HEK293 (cell line): ENCODE measurements at regions not wholly inside any gene's neighbourhood (a gene's known extent, or its start where the extent isn't known, plus 50 kb on each side); places are given as distances from the start of the nearest gene placed in this dataset.

ENCODE experiments used
- GFI1B ChIP-seq: fragments of 450-650 bp; formaldehyde crosslinking; IDR thresholded peaks from 2 replicates; pipeline ENCODE4 v1.5.1; 2016; ENCODE audit warnings: missing biosample characterization, missing genetic modification characterization
- HOXC10 ChIP-seq: sonication (generic); formaldehyde crosslinking; IDR thresholded peaks from 2 replicates; pipeline ENCODE4 v1.8.1; 2023; ENCODE audit warnings: mild to moderate bottlenecking, missing genetic modification reagents
- KLF1 ChIP-seq: fragments of 450-650 bp; formaldehyde crosslinking; IDR thresholded peaks from 2 replicates; pipeline ENCODE4 v1.5.1; 2016; ENCODE audit warnings: missing biosample characterization, missing genetic modification characterization
- OSR2 ChIP-seq: fragments of 450-650 bp; formaldehyde crosslinking; IDR thresholded peaks from 2 replicates; pipeline ENCODE4 v1.5.1; 2016; ENCODE audit warnings: missing biosample characterization, missing genetic modification characterization
- PATZ1 ChIP-seq: fragments of 450-650 bp; formaldehyde crosslinking; IDR thresholded peaks from 2 replicates; pipeline ENCODE4 v1.5.1; 2016; ENCODE audit warnings: missing biosample characterization, missing genetic modification characterization
- SP2 ChIP-seq: fragments of 450-650 bp; formaldehyde crosslinking; IDR thresholded peaks from 2 replicates; pipeline ENCODE4 v1.5.1; 2016; ENCODE audit warnings: missing biosample characterization, missing genetic modification characterization
- TRIM28 ChIP-seq: IDR thresholded peaks from 2 replicates; pipeline ENCODE4 v1.6.1; 2011; ENCODE audit warnings: low read length, control low read depth, borderline replicate concordance
- YY2 ChIP-seq: fragments of 450-650 bp; formaldehyde crosslinking; IDR thresholded peaks from 2 replicates; pipeline ENCODE4 v1.5.1; 2016; ENCODE audit warnings: missing biosample characterization, missing genetic modification characterization
- ZBTB17 ChIP-seq: fragments of 450-650 bp; formaldehyde crosslinking; IDR thresholded peaks from 2 replicates; pipeline ENCODE4 v1.5.1; 2016; ENCODE audit warnings: missing biosample characterization, missing genetic modification characterization
- ZNF155 ChIP-seq: fragments of 450-650 bp; formaldehyde crosslinking; IDR thresholded peaks from 2 replicates; pipeline ENCODE4 v1.5.1; 2016; ENCODE audit warnings: missing biosample characterization, missing genetic modification characterization
- ZNF16 ChIP-seq: fragments of 450-650 bp; formaldehyde crosslinking; IDR thresholded peaks from 2 replicates; pipeline ENCODE4 v1.5.1; 2016; ENCODE audit warnings: low read depth, missing biosample characterization, missing genetic modification characterization
- ZNF175 ChIP-seq: fragments of 450-650 bp; formaldehyde crosslinking; IDR thresholded peaks from 2 replicates; pipeline ENCODE4 v1.5.1; 2016; ENCODE audit warnings: missing biosample characterization, missing genetic modification characterization
- ZNF2 ChIP-seq: fragments of 450-650 bp; formaldehyde crosslinking; IDR thresholded peaks from 2 replicates; pipeline ENCODE4 v1.5.1; 2016; ENCODE audit warnings: missing biosample characterization, missing genetic modification characterization
- ZNF23 ChIP-seq: fragments of 450-650 bp; formaldehyde crosslinking; IDR thresholded peaks from 2 replicates; pipeline ENCODE4 v1.5.1; 2016; ENCODE audit warnings: missing biosample characterization, missing genetic modification characterization, borderline replicate concordance
- ZNF324 ChIP-seq: fragments of 450-650 bp; formaldehyde crosslinking; IDR thresholded peaks from 2 replicates; pipeline ENCODE4 v1.5.1; 2016; ENCODE audit warnings: missing biosample characterization, missing genetic modification characterization
- ZNF350 ChIP-seq: fragments of 450-650 bp; formaldehyde crosslinking; IDR thresholded peaks from 2 replicates; pipeline ENCODE4 v1.5.0; 2017; ENCODE audit warnings: missing biosample characterization, mild to moderate bottlenecking, missing genetic modification characterization
- ZNF423 ChIP-seq: fragments of 450-650 bp; formaldehyde crosslinking; IDR thresholded peaks from 2 replicates; pipeline ENCODE4 v1.5.1; 2016; ENCODE audit warnings: missing biosample characterization, missing genetic modification characterization
- ZNF544 ChIP-seq: fragments of 450-650 bp; formaldehyde crosslinking; IDR thresholded peaks from 2 replicates; pipeline ENCODE4 v1.5.0; 2017; ENCODE audit warnings: missing biosample characterization, missing genetic modification characterization
- ZNF558 ChIP-seq: fragments of 450-650 bp; formaldehyde crosslinking; IDR thresholded peaks from 2 replicates; pipeline ENCODE4 v1.5.1; 2016; ENCODE audit warnings: missing biosample characterization, missing genetic modification characterization
- ZNF560 ChIP-seq: fragments of 450-650 bp; formaldehyde crosslinking; IDR thresholded peaks from 2 replicates; pipeline ENCODE4 v1.5.1; 2017; ENCODE audit warnings: missing biosample characterization, missing genetic modification characterization, borderline replicate concordance
- ZNF585B ChIP-seq: fragments of 450-650 bp; formaldehyde crosslinking; IDR thresholded peaks from 2 replicates; pipeline ENCODE4 v1.5.1; 2016; ENCODE audit warnings: missing biosample characterization, missing genetic modification characterization
- ZNF629 ChIP-seq: fragments of 450-650 bp; formaldehyde crosslinking; IDR thresholded peaks from 2 replicates; pipeline ENCODE4 v1.5.1; 2017; ENCODE audit warnings: missing biosample characterization, missing genetic modification characterization
- ZNF658 ChIP-seq: fragments of 450-650 bp; formaldehyde crosslinking; IDR thresholded peaks from 2 replicates; pipeline ENCODE4; 2016; ENCODE audit warnings: missing biosample characterization, missing genetic modification characterization
- ZNF660 ChIP-seq: fragments of 450-650 bp; IDR thresholded peaks from 2 replicates; pipeline ENCODE4 v1.5.1; 2018; ENCODE audit warnings: missing biosample characterization, mild to moderate bottlenecking, missing genetic modification characterization
- ZNF677 ChIP-seq: fragments of 450-650 bp; IDR thresholded peaks from 2 replicates; pipeline ENCODE4 v1.5.0; 2018; ENCODE audit warnings: missing biosample characterization, mild to moderate bottlenecking, missing genetic modification characterization, moderate library complexity
- ZNF747 ChIP-seq: fragments of 450-650 bp; formaldehyde crosslinking; IDR thresholded peaks from 2 replicates; pipeline ENCODE4 v1.5.1; 2016; ENCODE audit warnings: missing biosample characterization, missing genetic modification characterization
- ZNF830 ChIP-seq: fragments of 450-650 bp; IDR thresholded peaks from 2 replicates; pipeline ENCODE4 v1.5.0; 2018; ENCODE audit warnings: missing biosample characterization, missing genetic modification characterization, low read depth, mild to moderate bottlenecking, moderate library complexity
- ZSCAN23 ChIP-seq: fragments of 450-650 bp; formaldehyde crosslinking; IDR thresholded peaks from 2 replicates; pipeline ENCODE4 v1.5.1; 2016; ENCODE audit warnings: missing biosample characterization, missing genetic modification characterization
- ZSCAN5A ChIP-seq: fragments of 450-650 bp; formaldehyde crosslinking; IDR thresholded peaks from 2 replicates; pipeline ENCODE4 v1.5.1; 2016; ENCODE audit warnings: missing biosample characterization, missing genetic modification characterization
- TF ChIP-seq, protein P1 (sequence below): fragments of 450-650 bp; formaldehyde crosslinking; IDR thresholded peaks from 2 replicates; pipeline ENCODE4 v1.5.1; 2016; ENCODE audit warnings: missing biosample characterization, missing genetic modification characterization
- TF ChIP-seq, protein P2 (sequence below): IDR thresholded peaks from 2 replicates; pipeline ENCODE4 v1.6.1; 2011; ENCODE audit warnings: mild to moderate bottlenecking, low read depth, low read length, borderline replicate concordance
- TF ChIP-seq, protein P3 (sequence below): fragments of 450-650 bp; formaldehyde crosslinking; IDR thresholded peaks from 2 replicates; pipeline ENCODE4 v1.5.1; 2017; ENCODE audit warnings: missing biosample characterization, missing genetic modification characterization
- TF ChIP-seq, protein P4 (sequence below): fragments of 450-650 bp; formaldehyde crosslinking; IDR thresholded peaks from 2 replicates; pipeline ENCODE4 v1.5.1; 2016; ENCODE audit warnings: missing biosample characterization, missing genetic modification characterization
- TF ChIP-seq, protein P5 (sequence below): fragments of 450-650 bp; formaldehyde crosslinking; IDR thresholded peaks from 2 replicates; pipeline ENCODE4; 2016; ENCODE audit warnings: missing biosample characterization, missing genetic modification characterization

- no peak for TF ChIP-seq ZNF175 (tag by site-specific recombination)
- peak; percentile 46 for TF ChIP-seq SP2 (tag by site-specific recombination)
- TF ChIP-seq ZNF660 (tag by site-specific recombination) = 0 out of 2 replicates have a peak, but pooled peaks have one; percentile 14
- TF ChIP-seq, protein P1, sequence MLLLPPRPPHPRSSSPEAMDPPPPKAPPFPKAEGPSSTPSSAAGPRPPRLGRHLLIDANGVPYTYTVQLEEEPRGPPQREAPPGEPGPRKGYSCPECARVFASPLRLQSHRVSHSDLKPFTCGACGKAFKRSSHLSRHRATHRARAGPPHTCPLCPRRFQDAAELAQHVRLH (tag by site-specific recombination) = no peak
- TF ChIP-seq ZNF560 (tag by site-specific recombination) = no peak
- peak; percentile 96 for TF ChIP-seq OSR2
- no peak for TF ChIP-seq ZNF423 (tag by site-specific recombination)
- TF ChIP-seq ZSCAN23 (tag by site-specific recombination) = peak; percentile 93
- peak; percentile 25; the same call in 1 of the 2 replicates for TF ChIP-seq TRIM28
- TF ChIP-seq ZNF677 (tag by site-specific recombination) = no peak
- TF ChIP-seq ZBTB17 (tag by site-specific recombination) = peak; percentile 67
- no peak for TF ChIP-seq ZNF830
- no peak for TF ChIP-seq YY2
- TF ChIP-seq, protein P2, sequence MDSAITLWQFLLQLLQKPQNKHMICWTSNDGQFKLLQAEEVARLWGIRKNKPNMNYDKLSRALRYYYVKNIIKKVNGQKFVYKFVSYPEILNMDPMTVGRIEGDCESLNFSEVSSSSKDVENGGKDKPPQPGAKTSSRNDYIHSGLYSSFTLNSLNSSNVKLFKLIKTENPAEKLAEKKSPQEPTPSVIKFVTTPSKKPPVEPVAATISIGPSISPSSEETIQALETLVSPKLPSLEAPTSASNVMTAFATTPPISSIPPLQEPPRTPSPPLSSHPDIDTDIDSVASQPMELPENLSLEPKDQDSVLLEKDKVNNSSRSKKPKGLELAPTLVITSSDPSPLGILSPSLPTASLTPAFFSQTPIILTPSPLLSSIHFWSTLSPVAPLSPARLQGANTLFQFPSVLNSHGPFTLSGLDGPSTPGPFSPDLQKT = no peak
- TF ChIP-seq, protein P3, sequence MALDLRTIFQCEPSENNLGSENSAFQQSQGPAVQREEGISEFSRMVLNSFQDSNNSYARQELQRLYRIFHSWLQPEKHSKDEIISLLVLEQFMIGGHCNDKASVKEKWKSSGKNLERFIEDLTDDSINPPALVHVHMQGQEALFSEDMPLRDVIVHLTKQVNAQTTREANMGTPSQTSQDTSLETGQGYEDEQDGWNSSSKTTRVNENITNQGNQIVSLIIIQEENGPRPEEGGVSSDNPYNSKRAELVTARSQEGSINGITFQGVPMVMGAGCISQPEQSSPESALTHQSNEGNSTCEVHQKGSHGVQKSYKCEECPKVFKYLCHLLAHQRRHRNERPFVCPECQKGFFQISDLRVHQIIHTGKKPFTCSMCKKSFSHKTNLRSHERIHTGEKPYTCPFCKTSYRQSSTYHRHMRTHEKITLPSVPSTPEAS (tag by site-specific recombination) = no peak
- no peak for TF ChIP-seq ZNF658 (tag by site-specific recombination)
- TF ChIP-seq HOXC10 = no peak
- TF ChIP-seq ZNF544 (tag by site-specific recombination) = no peak
- TF ChIP-seq ZNF558 (tag by site-specific recombination) = peak; percentile 67
- TF ChIP-seq ZNF350 (tag by site-specific recombination) = no peak
- TF ChIP-seq ZNF324 (tag by site-specific recombination) = peak; percentile 48; the same call in 1 of the 2 replicates
- TF ChIP-seq KLF1 (tag by site-specific recombination) = no peak
- TF ChIP-seq ZNF747 (tag by site-specific recombination) = no peak
- TF ChIP-seq PATZ1 (tag by site-specific recombination) = peak; percentile 77
- no peak for TF ChIP-seq ZNF585B (tag by site-specific recombination)
- no peak for TF ChIP-seq ZNF155 (tag by site-specific recombination)
- peak; percentile 95 for TF ChIP-seq ZNF629 (tag by site-specific recombination)
- TF ChIP-seq, protein P4, sequence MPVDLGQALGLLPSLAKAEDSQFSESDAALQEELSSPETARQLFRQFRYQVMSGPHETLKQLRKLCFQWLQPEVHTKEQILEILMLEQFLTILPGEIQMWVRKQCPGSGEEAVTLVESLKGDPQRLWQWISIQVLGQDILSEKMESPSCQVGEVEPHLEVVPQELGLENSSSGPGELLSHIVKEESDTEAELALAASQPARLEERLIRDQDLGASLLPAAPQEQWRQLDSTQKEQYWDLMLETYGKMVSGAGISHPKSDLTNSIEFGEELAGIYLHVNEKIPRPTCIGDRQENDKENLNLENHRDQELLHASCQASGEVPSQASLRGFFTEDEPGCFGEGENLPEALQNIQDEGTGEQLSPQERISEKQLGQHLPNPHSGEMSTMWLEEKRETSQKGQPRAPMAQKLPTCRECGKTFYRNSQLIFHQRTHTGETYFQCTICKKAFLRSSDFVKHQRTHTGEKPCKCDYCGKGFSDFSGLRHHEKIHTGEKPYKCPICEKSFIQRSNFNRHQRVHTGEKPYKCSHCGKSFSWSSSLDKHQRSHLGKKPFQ (tag by site-specific recombination) = peak; percentile 66; the same call in 1 of the 2 replicates
- TF ChIP-seq ZSCAN5A (tag by site-specific recombination) = no peak
- TF ChIP-seq ZNF2 (tag by site-specific recombination) = peak; percentile 58
- peak; percentile 89 for TF ChIP-seq GFI1B (tag by site-specific recombination)
- TF ChIP-seq, protein P5, sequence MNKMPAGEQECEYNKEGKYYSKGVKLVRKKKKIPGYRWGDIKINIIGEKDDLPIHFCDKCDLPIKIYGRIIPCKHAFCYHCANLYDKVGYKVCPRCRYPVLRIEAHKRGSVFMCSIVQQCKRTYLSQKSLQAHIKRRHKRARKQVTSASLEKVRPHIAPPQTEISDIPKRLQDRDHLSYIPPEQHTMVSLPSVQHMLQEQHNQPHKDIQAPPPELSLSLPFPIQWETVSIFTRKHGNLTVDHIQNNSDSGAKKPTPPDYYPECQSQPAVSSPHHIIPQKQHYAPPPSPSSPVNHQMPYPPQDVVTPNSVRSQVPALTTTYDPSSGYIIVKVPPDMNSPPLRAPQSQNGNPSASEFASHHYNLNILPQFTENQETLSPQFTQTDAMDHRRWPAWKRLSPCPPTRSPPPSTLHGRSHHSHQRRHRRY (tag by site-specific recombination) = no peak
- TF ChIP-seq ZNF16 (tag by site-specific recombination) = no peak
- TF ChIP-seq ZNF23 (tag by site-specific recombination) = no peak
Observed at GRCh38 chr16:14013571-14014283, 57.4 kb upstream of the MRTFB start (continued).
